Vagina (tissue), 2 donors: ENCODE measurements at regions not wholly inside any gene's neighbourhood (a gene's known extent, or its start where the extent isn't known, plus 50 kb on each side); places are given as distances from the start of the nearest gene placed in this dataset.

ENCODE experiments used
- DNase-seq, 2 donors: peaks; one replicate each; pipeline ENCODE4 v3.0.0-alpha.2; 2017; ENCODE audit errors: extremely low spot score in 2 of 2
- H3K27ac ChIP-seq: fragments of 200-600 bp; sonication (generic); one replicate; pipeline ENCODE4 v1.5.1; 2019
- H3K27me3 ChIP-seq: fragments of 200-600 bp; sonication (generic); one replicate; pipeline ENCODE4 v1.5.1; 2019
- H3K36me3 ChIP-seq, 2 donors: fragments of 200-600 bp; sonication (generic); one replicate each; pipeline ENCODE4 v1.5.1; 2017 to 2019
- H3K4me1 ChIP-seq: fragments of 200-600 bp; sonication (generic); one replicate; pipeline ENCODE4 v1.5.1; 2019
- H3K4me3 ChIP-seq, 2 donors: fragments of 200-600 bp; sonication (generic); 1 replicate in 1 of 2; 2 replicates in 1 of 2; pipeline ENCODE4 v1.5.1; 2016 to 2019
- H3K9me3 ChIP-seq: fragments of 200-600 bp; sonication (generic); one replicate; pipeline ENCODE4 v1.5.1; 2019
- POLR2A ChIP-seq, 2 donors: fragments of 450-650 bp; IDR thresholded peaks; one replicate each; pipeline ENCODE4 v1.6.1; 2017; ENCODE audit warnings: antibody characterized with exemption in 2 of 2, mild to moderate bottlenecking in 2 of 2, moderate library complexity in 2 of 2
- POLR2AphosphoS5 ChIP-seq, 2 donors: sonication (generic); formaldehyde crosslinking; IDR thresholded peaks; one replicate each; pipeline ENCODE4 v1.9.0; 2017; ENCODE audit warnings: antibody characterized with exemption in 2 of 2, mild to moderate bottlenecking in 2 of 2, low read depth in 1 of 2; ENCODE audit not compliant: insufficient read depth in 1 of 2
- intact Hi-C: fragments of 100-400 bp; cut with DNase I; formaldehyde crosslinking; loops from one replicate; pipeline ENCODE4 v1.15.1; 2023
- TF ChIP-seq, protein P1 (sequence below), 3 experiments: fragments of 450-650 bp in 2 of 3; fragments of 200-600 bp in 1 of 3; sonication (generic) in 1 of 3; IDR thresholded peaks; one replicate each; pipeline ENCODE4 v1.5.1; 2017 to 2019; ENCODE audit warnings: antibody characterized with exemption in 3 of 3, mild to moderate bottlenecking in 2 of 3, moderate library complexity in 2 of 3

DNA sequence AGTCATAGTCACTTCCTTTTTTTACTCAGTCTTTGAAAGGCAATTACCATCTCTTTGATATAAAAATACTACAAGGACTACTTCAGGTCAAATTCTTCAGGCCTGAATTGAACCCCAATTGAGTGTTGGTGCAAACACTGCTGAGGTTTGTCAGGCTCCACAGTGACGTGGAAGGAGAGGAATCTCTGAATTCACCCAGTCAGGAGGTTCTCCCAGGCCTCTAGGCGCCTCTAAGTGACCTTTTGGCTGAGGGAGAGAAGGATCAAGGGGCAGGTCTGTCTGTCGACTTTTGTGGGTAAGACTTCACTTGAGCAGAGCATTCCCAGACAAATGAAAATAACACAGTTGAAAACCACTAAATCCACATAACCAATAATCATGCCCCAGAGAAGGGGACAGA is 227.6 kb upstream of the CHRNA7 start:
- no peak for DNase-seq
- intact Hi-C loops, result no loop called here

GRCh38 chr15:31803388-31803884 is 226.9 kb upstream of the CHRNA7 start:
- no peaks in the 10 kb centered on the region for H3K36me3 ChIP-seq
- TF ChIP-seq POLR2A (IDR thresholded peaks at IDR 0.05) (no peak), POLR2AphosphoS5 (IDR thresholded peaks at IDR 0.05; ENCODE audit: insufficient read depth in 1 of 2, low read depth in 1 of 2) (no peak)
- TF ChIP-seq, protein P1, sequence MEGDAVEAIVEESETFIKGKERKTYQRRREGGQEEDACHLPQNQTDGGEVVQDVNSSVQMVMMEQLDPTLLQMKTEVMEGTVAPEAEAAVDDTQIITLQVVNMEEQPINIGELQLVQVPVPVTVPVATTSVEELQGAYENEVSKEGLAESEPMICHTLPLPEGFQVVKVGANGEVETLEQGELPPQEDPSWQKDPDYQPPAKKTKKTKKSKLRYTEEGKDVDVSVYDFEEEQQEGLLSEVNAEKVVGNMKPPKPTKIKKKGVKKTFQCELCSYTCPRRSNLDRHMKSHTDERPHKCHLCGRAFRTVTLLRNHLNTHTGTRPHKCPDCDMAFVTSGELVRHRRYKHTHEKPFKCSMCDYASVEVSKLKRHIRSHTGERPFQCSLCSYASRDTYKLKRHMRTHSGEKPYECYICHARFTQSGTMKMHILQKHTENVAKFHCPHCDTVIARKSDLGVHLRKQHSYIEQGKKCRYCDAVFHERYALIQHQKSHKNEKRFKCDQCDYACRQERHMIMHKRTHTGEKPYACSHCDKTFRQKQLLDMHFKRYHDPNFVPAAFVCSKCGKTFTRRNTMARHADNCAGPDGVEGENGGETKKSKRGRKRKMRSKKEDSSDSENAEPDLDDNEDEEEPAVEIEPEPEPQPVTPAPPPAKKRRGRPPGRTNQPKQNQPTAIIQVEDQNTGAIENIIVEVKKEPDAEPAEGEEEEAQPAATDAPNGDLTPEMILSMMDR (IDR thresholded peaks at IDR 0.05), result no peak
- no peak overlapping the region for H3K27ac ChIP-seq
- no peak overlapping the region for H3K4me3 ChIP-seq
- no peaks in the 10 kb centered on the region for H3K27me3 ChIP-seq
- DNase-seq, result no peak
- intact Hi-C loops, result no loop called here
- no peaks in the 10 kb centered on the region for H3K4me1 ChIP-seq
- no peaks in the 10 kb centered on the region for H3K9me3 ChIP-seq

More for the DNA sequence above, 227.6 kb upstream of the CHRNA7 start:
- TF ChIP-seq, protein P1 (IDR thresholded peaks at IDR 0.05), result no peak
- TF ChIP-seq POLR2AphosphoS5 (IDR thresholded peaks at IDR 0.05; ENCODE audit: insufficient read depth in 1 of 2, low read depth in 1 of 2) (no peak), POLR2A (IDR thresholded peaks at IDR 0.05) (no peak)
- Histone ChIP-seq H3K9me3 (no peaks in the 10 kb centered on the region), H3K4me1 (no peaks in the 10 kb centered on the region), H3K36me3 (no peaks in the 10 kb centered on the region), H3K27me3 (no peaks in the 10 kb centered on the region), H3K27ac (no peak overlapping the region), H3K4me3 (no peak overlapping the region)

GRCh38 chr15:31805090-31805662 is 225.1 kb upstream of the CHRNA7 start:
- intact Hi-C loops, result no loop called here
- Histone ChIP-seq H3K27ac (no peak overlapping the region), H3K4me3 (no peak overlapping the region), H3K9me3 (no peaks in the 10 kb centered on the region), H3K36me3 (no peaks in the 10 kb centered on the region), H3K4me1 (no peaks in the 10 kb centered on the region), H3K27me3 (no peaks in the 10 kb centered on the region)
- TF ChIP-seq POLR2AphosphoS5 (IDR thresholded peaks at IDR 0.05; ENCODE audit: insufficient read depth in 1 of 2, low read depth in 1 of 2) (no peak), POLR2A (IDR thresholded peaks at IDR 0.05) (no peak)
- TF ChIP-seq, protein P1 (IDR thresholded peaks at IDR 0.05), result no peak
- DNase-seq, result no peak

GRCh38 chr15:31806106-31806505 is 224.2 kb upstream of the CHRNA7 start:
- H3K4me1 ChIP-seq, result no peaks in the 10 kb centered on the region
- TF ChIP-seq, protein P1 (IDR thresholded peaks at IDR 0.05), result no peak
- no peak for TF ChIP-seq POLR2AphosphoS5 (IDR thresholded peaks at IDR 0.05; ENCODE audit: insufficient read depth in 1 of 2, low read depth in 1 of 2)
- no peak for TF ChIP-seq POLR2A (IDR thresholded peaks at IDR 0.05)
- no peaks in the 10 kb centered on the region for H3K36me3 ChIP-seq
- H3K4me3 ChIP-seq, result no peak overlapping the region
- intact Hi-C loops, result no loop called here
- H3K9me3 ChIP-seq, result no peaks in the 10 kb centered on the region
- no peaks in the 10 kb centered on the region for H3K27me3 ChIP-seq
- DNase-seq, result no peak
- no peak overlapping the region for H3K27ac ChIP-seq

GRCh38 chr15:31811641-31812040 is 218.7 kb upstream of the CHRNA7 start:
- TF ChIP-seq POLR2AphosphoS5 (IDR thresholded peaks at IDR 0.05; ENCODE audit: insufficient read depth in 1 of 2, low read depth in 1 of 2) (no peak), POLR2A (IDR thresholded peaks at IDR 0.05) (no peak)
- TF ChIP-seq, protein P1 (IDR thresholded peaks at IDR 0.05), result no peak
- DNase-seq, result no peak
- H3K4me1 ChIP-seq, result no peaks in the 10 kb centered on the region
- no peaks in the 10 kb centered on the region for H3K36me3 ChIP-seq
- intact Hi-C loops, result no loop called here
- H3K27me3 ChIP-seq, result no peaks in the 10 kb centered on the region
- no peaks in the 10 kb centered on the region for H3K9me3 ChIP-seq
- no peak overlapping the region for H3K27ac ChIP-seq
- no peak overlapping the region for H3K4me3 ChIP-seq
